Endodermal cell (in vitro differentiated cells): ENCODE measurements at regions not wholly inside any gene's neighbourhood (a gene's known extent, or its start where the extent isn't known, plus 50 kb on each side); places are given as distances from the start of the nearest gene placed in this dataset.

Experiments
- DNase-seq: peaks from one replicate; pipeline ENCODE4 v3.0.0-alpha.2; 2017
- H3K27ac ChIP-seq: 2 replicates; pipeline ENCODE4 v1.5.1; 2013; ENCODE audit warnings: mild to moderate bottlenecking, low read depth, low read length, moderate library complexity
- H3K27me3 ChIP-seq: 2 replicates; pipeline ENCODE4 v1.6.1; 2013; ENCODE audit warnings: mild to moderate bottlenecking, low read length, moderate library complexity; ENCODE audit not compliant: insufficient read depth, control insufficient read depth, poor library complexity, severe bottlenecking
- H3K36me3 ChIP-seq: 2 replicates; pipeline ENCODE4 v1.7.0; 2013; ENCODE audit warnings: mild to moderate bottlenecking, low read length, moderate library complexity; ENCODE audit not compliant: control insufficient read depth, insufficient read depth
- H3K4me1 ChIP-seq: one replicate; pipeline ENCODE4 v1.7.0; 2013; ENCODE audit warnings: low read length; ENCODE audit not compliant: control insufficient read depth, insufficient read depth
- H3K4me3 ChIP-seq: 2 replicates; pipeline ENCODE4 v1.5.1; 2013; ENCODE audit warnings: mild to moderate bottlenecking, low read length, moderate library complexity
- H3K9ac ChIP-seq: 2 replicates; pipeline ENCODE4 v1.6.1; 2013; ENCODE audit warnings: mild to moderate bottlenecking, low read length, moderate library complexity; ENCODE audit not compliant: poor library complexity, severe bottlenecking; ENCODE audit errors: extremely low read depth
- H3K9me3 ChIP-seq: 2 replicates; pipeline ENCODE4 v1.6.1; 2013; ENCODE audit warnings: mild to moderate bottlenecking, low read length, moderate library complexity; ENCODE audit not compliant: control insufficient read depth
- H3K27ac Mint-ChIP-seq: 2 replicates; pipeline ENCODE4 v1.8.0; 2020; ENCODE audit warnings: mixed read lengths
- H3K27me3 Mint-ChIP-seq: 2 replicates; pipeline ENCODE4 v1.8.0; 2021; ENCODE audit warnings: mild to moderate bottlenecking, mixed read lengths; ENCODE audit not compliant: insufficient read depth
- H3K36me3 Mint-ChIP-seq: 2 replicates; pipeline ENCODE4 v1.8.0; 2020; ENCODE audit warnings: low read depth, mixed read lengths
- H3K4me1 Mint-ChIP-seq: 2 replicates; pipeline ENCODE4 v1.8.0; 2020; ENCODE audit warnings: mixed read lengths
- H3K4me3 Mint-ChIP-seq: 2 replicates; pipeline ENCODE4 v1.8.0; 2020; ENCODE audit warnings: mild to moderate bottlenecking, moderate library complexity, mixed read lengths
- H3K9me3 Mint-ChIP-seq: 2 replicates; pipeline ENCODE4 v1.8.0; 2020; ENCODE audit warnings: mild to moderate bottlenecking, mixed read lengths
- CTCF ChIP-seq: fragments of 200-600 bp; sonication (generic); conservative IDR thresholded peaks from 2 replicates; pipeline ENCODE4 v1.5.0; 2021; ENCODE audit warnings: antibody characterized with exemption, mild to moderate bottlenecking
- WGBS, 2 experiments: methylation state at CpG; one replicate each; pipeline versions ENCODE4 v1.1.5 to v1.1.7; 2013; ENCODE audit warnings: missing lambda C conversion rate in 2 of 2, mixed read lengths in 1 of 2; ENCODE audit not compliant: insufficient coverage in 1 of 2, insufficient read length in 1 of 2; 5-methylcytosine and 5-hydroxymethylcytosine counted together

DNA sequence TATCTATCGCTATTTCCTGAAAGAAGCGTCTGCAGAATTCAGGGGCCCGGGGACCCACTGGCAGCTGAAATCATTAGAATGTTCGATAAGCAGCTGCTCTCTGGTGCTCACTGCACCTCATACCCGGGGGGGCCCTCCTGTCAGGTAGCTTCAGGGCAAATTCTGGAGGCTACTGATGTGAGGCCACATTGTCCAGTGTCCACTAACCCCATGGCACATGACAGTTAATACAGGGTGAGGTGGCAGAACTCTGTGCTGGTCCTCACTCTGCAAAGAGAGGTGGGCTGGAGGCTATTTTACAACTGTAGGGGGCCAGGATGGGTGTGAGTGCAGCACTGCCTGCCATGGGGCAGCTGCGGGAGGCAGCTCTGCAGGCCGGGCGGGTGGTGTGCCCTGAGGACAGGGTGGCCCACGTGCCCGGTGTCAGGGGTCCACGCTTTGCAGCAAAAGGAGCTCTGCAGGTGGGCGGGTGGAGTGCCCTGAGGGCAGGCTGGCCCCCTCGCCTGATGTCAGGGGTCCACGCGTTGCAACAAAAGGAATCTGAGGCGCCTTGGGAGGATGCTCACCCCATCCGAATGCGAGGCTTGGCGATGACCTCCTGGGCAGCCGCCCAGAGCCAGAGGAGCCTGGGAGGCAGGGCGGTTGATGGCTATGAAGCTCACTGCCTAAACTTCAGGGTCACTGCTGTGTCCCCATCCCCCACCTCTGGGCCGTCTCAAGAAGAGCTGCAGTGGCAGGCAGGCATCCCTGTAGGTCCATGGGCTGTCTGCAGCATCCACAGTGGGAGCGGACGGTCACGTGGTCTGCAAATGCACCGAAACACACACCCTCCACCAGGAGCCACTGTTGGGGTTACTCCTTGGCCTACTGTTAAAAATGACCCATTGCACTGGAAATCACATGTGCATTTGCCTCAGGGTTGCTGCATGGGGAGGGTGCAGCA is 207.0 kb upstream of the SALL3 start:
- WGBS, 2 experiments, result 89 to 90% methylated on average over 23 to 26 of the region's 26 CpGs
- H3K4me1 Mint-ChIP-seq, result peaks cover 26% of the 10 kb centered on the region
- Histone ChIP-seq H3K36me3 (no peaks in the 10 kb centered on the region), H3K9ac (no peak overlapping the region), H3K27ac (no peak overlapping the region), H3K4me1 (no peaks in the 10 kb centered on the region), H3K27me3 (no peaks in the 10 kb centered on the region), H3K4me3 (no peak overlapping the region), H3K9me3 (no peaks in the 10 kb centered on the region)
- no peak for DNase-seq
- no peak for TF ChIP-seq CTCF
- H3K36me3 Mint-ChIP-seq, result no peaks in the 10 kb centered on the region
- H3K4me3 Mint-ChIP-seq, result no peak overlapping the region
- H3K9me3 Mint-ChIP-seq, result no peaks in the 10 kb centered on the region
- H3K27ac Mint-ChIP-seq, result no peak overlapping the region
- H3K27me3 Mint-ChIP-seq, result no peaks in the 10 kb centered on the region

DNA sequence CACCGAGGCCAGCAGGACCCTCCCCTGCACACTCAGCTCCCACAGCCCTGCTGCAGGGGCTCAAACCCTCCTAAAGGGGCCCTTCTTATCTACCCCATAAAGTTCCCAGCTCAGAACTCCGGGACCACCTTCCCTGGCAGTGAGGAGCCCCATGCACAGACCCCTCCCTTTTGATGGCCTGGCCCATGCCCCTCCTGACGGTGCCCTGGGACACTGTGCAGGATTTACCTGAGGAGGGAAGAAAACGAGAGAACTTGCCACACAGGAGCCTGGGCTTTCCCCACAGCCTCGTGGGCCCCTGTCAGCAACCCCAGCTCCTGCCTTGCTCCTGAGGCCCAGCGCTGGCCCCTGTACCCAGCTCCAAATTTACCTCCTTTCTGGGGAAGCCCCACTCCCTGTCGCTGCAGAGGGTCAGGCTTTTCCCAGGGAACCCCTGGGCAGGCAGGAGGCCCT is 206.3 kb upstream of the SALL3 start:
- Mint-ChIP-seq H3K4me3 (no peak overlapping the region), H3K4me1 (peaks cover 23% of the 10 kb centered on the region)

GRCh38 chr18:78773819-78774218 is 205.8 kb upstream of the SALL3 start:
- H3K36me3 ChIP-seq, result no peaks in the 10 kb centered on the region
- Mint-ChIP-seq H3K4me3 (no peak overlapping the region), H3K4me1 (peaks cover 18% of the 10 kb centered on the region), H3K36me3 (no peaks in the 10 kb centered on the region), H3K27me3 (no peaks in the 10 kb centered on the region), H3K27ac (no peak overlapping the region), H3K9me3 (no peaks in the 10 kb centered on the region)
- WGBS, 2 experiments, result 93% methylated on average over 9 of the region's 9 CpGs; no CpG with 5 or more reads in 1 of the 2 experiments
- no peaks in the 10 kb centered on the region for H3K27me3 ChIP-seq
- no peak overlapping the region for H3K4me3 ChIP-seq
- H3K27ac ChIP-seq, result no peak overlapping the region
- H3K4me1 ChIP-seq, result no peaks in the 10 kb centered on the region
- no peak for DNase-seq
- TF ChIP-seq CTCF, result no peak
- no peaks in the 10 kb centered on the region for H3K9me3 ChIP-seq
- H3K9ac ChIP-seq, result no peak overlapping the region

More for the DNA sequence above, 206.3 kb upstream of the SALL3 start:
- Histone ChIP-seq H3K27me3 (no peaks in the 10 kb centered on the region), H3K36me3 (no peaks in the 10 kb centered on the region), H3K9me3 (no peaks in the 10 kb centered on the region), H3K4me1 (no peaks in the 10 kb centered on the region), H3K4me3 (no peak overlapping the region), H3K9ac (no peak overlapping the region), H3K27ac (no peak overlapping the region)
- TF ChIP-seq CTCF, result no peak
- 83 to 86% methylated on average over 2 to 7 of the region's 7 CpGs for WGBS, 2 experiments
- no peaks in the 10 kb centered on the region for H3K9me3 Mint-ChIP-seq
- H3K27ac Mint-ChIP-seq, result no peak overlapping the region
- H3K27me3 Mint-ChIP-seq, result no peaks in the 10 kb centered on the region
- no peaks in the 10 kb centered on the region for H3K36me3 Mint-ChIP-seq
- DNase-seq, result no peak
